ENCODE measurements at regions not wholly inside any gene's neighbourhood (a gene's known extent, or its start where the extent isn't known, plus 50 kb on each side); places are given as distances from the start of the nearest gene placed in this dataset.

- TF ChIP-seq CTCF (IDR thresholded peaks at IDR 0.05; ENCODE audit: low read depth, low read length, poor library complexity, severe bottlenecking) (no peak), EZH2phosphoT487 (IDR thresholded peaks at IDR 0.05; ENCODE audit: borderline replicate concordance, low read length) (no peak)
- H3K9me2 ChIP-seq (replicated peaks; ENCODE audit: control insufficient read depth, low read length): no peaks in the 10 kb centered on the region
- H3F3A ChIP-seq (ENCODE audit: control insufficient read depth, insufficient read depth): no peaks in the 10 kb centered on the region
- H3K36me3 ChIP-seq (ENCODE audit: control insufficient read depth, low read length): no peaks in the 10 kb centered on the region
- no peak overlapping the region for H3K27ac ChIP-seq (ENCODE audit: low read depth, low read length)
- no peak overlapping the region for H3K4me3 ChIP-seq (ENCODE audit: low read length)
- no peaks in the 10 kb centered on the region for H3K79me2 ChIP-seq (ENCODE audit: control insufficient read depth, low read length)
- H3K9me3 ChIP-seq (ENCODE audit: control insufficient read depth, insufficient read depth, low read length): no peaks in the 10 kb centered on the region
- no peaks in the 10 kb centered on the region for H4K20me1 ChIP-seq (ENCODE audit: control insufficient read depth, insufficient read depth, low read depth, low read length)
- H3K27me3 ChIP-seq (ENCODE audit: control insufficient read depth, low read length): peaks cover 20% of the 10 kb centered on the region; the same call in 1 of the 2 replicates
- no peak overlapping the region for H3K4me2 ChIP-seq (ENCODE audit: low read length)
- no peaks in the 10 kb centered on the region for H3K4me1 ChIP-seq (ENCODE audit: control insufficient read depth, low read length)
Measured at GRCh38 chr17:77905766-77906165, 52.7 kb upstream of the TNRC6C start.

GRCh38 chr17:77906377-77906871 lies 52.1 kb upstream of the TNRC6C start:
- H3K4me2 ChIP-seq (ENCODE audit: low read length): no peak overlapping the region

GRCh38 chr17:77907497-77908461 lies 50.7 kb upstream of the TNRC6C start:
- H3K36me3 ChIP-seq (ENCODE audit: control insufficient read depth, low read length): no peaks in the 10 kb centered on the region
- no peaks in the 10 kb centered on the region for H3K9me2 ChIP-seq (replicated peaks; ENCODE audit: control insufficient read depth, low read length)
- H3K27me3 ChIP-seq (ENCODE audit: control insufficient read depth, low read length): peaks cover 5% of the 10 kb centered on the region; the same call in 1 of the 2 replicates
- H3K4me1 ChIP-seq (ENCODE audit: control insufficient read depth, low read length): no peaks in the 10 kb centered on the region
- no peak overlapping the region for H3K4me3 ChIP-seq (ENCODE audit: low read length)
- no peak overlapping the region for H3K27ac ChIP-seq (ENCODE audit: low read depth, low read length)
- no peaks in the 10 kb centered on the region for H4K20me1 ChIP-seq (ENCODE audit: control insufficient read depth, insufficient read depth, low read depth, low read length)
- H3K79me2 ChIP-seq (ENCODE audit: control insufficient read depth, low read length): no peaks in the 10 kb centered on the region
- H3K4me2 ChIP-seq (ENCODE audit: low read length): no peak overlapping the region
- no peaks in the 10 kb centered on the region for H3F3A ChIP-seq (ENCODE audit: control insufficient read depth, insufficient read depth)
- TF ChIP-seq CTCF (IDR thresholded peaks at IDR 0.05; ENCODE audit: low read depth, low read length, poor library complexity, severe bottlenecking): no peak
- no peak for TF ChIP-seq EZH2phosphoT487 (IDR thresholded peaks at IDR 0.05; ENCODE audit: borderline replicate concordance, low read length)
- no peaks in the 10 kb centered on the region for H3K9me3 ChIP-seq (ENCODE audit: control insufficient read depth, insufficient read depth, low read length)

More at GRCh38 chr17:77906377-77906871, 52.1 kb upstream of the TNRC6C start:
- Histone ChIP-seq H3K27ac (ENCODE audit: low read depth, low read length) (no peak overlapping the region), H3K9me2 (replicated peaks; ENCODE audit: control insufficient read depth, low read length) (no peaks in the 10 kb centered on the region), H3K4me3 (ENCODE audit: low read length) (no peak overlapping the region), H3K9me3 (ENCODE audit: control insufficient read depth, insufficient read depth, low read length) (no peaks in the 10 kb centered on the region), H4K20me1 (ENCODE audit: control insufficient read depth, insufficient read depth, low read depth, low read length) (no peaks in the 10 kb centered on the region), H3K79me2 (ENCODE audit: control insufficient read depth, low read length) (no peaks in the 10 kb centered on the region), H3F3A (ENCODE audit: control insufficient read depth, insufficient read depth) (no peaks in the 10 kb centered on the region), H3K36me3 (ENCODE audit: control insufficient read depth, low read length) (no peaks in the 10 kb centered on the region), H3K27me3 (ENCODE audit: control insufficient read depth, low read length) (peaks cover 14% of the 10 kb centered on the region; the same call in 1 of the 2 replicates), H3K4me1 (ENCODE audit: control insufficient read depth, low read length) (no peaks in the 10 kb centered on the region)
- TF ChIP-seq CTCF (IDR thresholded peaks at IDR 0.05; ENCODE audit: low read depth, low read length, poor library complexity, severe bottlenecking) (no peak), EZH2phosphoT487 (IDR thresholded peaks at IDR 0.05; ENCODE audit: borderline replicate concordance, low read length) (no peak)
